Activated CD4-positive, CD25-positive, alpha-beta regulatory T cell treated with anti-CD3 and anti-CD28 coated beads, Interleukin-2, amount 50 U/mL, for 16 hours (primary cell): ENCODE measurements at regions not wholly inside any gene's neighbourhood (a gene's known extent, or its start where the extent isn't known, plus 50 kb on each side); places are given as distances from the start of the nearest gene placed in this dataset.

Experiments
- DNase-seq: peaks from one replicate; pipeline ENCODE4 v3.0.0-alpha.2; 2020; ENCODE audit warnings: low read depth, low spot score

DNA sequence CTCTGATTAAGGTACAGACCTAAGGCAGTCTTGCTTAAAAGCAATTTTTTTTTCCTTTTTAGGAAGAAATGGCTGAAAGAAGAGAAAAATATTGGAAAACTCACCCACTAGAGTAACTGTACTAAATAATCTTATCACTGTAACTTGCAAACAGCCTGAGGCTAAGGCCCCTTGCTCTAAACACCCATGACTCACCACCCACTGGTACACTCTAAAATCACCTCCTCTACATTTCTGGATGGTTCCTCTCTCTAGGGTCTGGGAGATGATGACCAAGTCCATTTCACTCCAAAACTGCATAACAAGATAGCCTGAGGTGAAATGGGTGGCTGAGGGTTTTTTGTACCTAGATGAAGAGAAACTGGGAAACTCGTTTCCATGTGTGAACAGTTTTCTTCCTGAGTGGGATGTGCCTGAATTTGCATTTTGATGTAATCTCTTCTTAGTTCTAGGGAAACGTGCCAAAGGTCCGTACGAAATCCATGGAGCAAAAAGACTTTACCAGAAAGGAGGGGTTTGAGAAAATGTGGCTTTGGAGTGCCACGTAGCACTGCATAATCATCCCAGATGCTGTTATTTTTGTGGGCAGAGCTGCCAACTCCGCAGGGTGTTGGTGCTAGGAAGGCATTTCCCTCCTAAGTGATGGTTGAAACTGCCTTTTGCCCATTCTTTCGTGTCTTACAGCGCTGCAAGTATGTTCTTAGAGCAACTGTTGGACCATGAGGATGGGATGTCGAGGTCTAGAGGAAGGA is 113.5 kb upstream of the C10orf90 start:
- no peak for DNase-seq

- no peak for DNase-seq
These were observed 116.7 kb upstream of the C10orf90 start for GRCh38 chr10:126787201-126787600.

DNA sequence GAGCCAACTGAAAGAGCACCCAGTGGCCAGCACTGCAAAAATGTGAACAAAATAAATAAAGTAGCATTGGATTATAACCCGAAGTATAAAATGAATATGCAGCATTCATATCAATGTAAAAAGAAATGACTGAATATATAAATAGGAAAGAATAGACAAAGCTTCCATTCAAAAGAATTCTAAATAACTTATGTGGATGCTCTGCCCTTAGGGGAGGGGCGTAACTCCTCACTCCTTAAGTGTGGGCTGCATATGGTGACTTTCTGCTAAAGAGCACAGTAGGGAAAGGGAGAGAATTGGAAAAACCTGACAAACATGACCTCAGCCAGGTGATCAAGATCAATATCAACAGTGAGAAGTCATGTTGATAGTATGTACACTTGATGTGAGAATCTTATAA is 109.9 kb upstream of the DOCK1 start:
- DNase-seq = no peak

GRCh38 chr10:126798649-126799048 is 106.6 kb upstream of the DOCK1 start:
- no peak for DNase-seq

GRCh38 chr10:126803394-126803793 is 101.8 kb upstream of the DOCK1 start:
- DNase-seq = no peak

GRCh38 chr10:126804396-126804795 is 100.8 kb upstream of the DOCK1 start:
- no peak for DNase-seq

DNA sequence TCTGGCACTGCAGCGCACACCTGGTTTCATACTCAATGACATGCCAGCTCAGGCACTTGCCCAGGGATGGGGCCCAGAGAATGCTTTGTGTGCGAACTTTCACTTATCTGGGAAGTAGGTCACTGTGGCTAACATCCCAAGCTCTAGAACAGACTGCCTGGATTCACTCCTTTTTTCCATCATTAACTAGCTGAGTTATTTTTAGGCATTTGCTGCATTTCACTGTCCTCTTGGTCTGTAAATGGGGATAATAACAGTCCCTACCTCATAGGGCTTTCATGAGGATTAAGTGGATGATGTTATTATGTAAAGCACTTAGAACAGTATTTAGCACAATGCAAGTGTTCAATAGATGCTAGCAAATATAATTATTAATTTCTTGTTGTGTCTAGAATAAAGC is 98.7 kb upstream of the DOCK1 start:
- no peak for DNase-seq

DNA sequence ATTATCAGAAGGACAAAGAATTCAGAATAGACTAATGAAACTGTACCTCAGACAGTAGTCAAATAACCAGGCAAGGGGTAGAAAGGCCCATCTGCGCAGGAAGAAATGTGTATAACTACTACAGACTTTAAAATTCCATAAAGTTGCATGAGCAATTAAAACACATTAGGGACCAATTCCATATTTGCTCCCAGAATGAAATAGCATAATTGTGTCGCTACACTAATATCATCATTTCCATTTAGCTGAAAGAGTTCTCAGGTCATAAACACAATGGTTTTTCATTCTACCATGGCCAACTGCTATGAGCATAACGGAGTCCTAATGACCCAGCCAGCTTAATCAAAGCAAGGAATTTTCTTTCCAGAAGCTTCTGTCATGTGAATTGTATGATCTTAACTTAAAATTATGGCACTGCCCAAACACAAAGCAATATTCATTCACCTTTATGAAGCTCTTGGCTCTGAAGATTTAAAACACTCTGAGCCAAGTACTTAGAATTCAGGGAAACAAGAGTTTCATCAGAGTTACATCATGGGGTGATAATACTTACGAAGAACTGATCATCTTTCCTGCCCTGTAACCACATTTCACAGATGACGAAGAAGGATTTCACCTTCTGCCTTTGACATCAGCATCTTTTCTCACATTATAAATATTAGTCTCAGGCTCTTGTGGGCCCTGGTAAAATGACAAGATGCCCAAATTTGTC is 98.1 kb upstream of the DOCK1 start:
- DNase-seq = no peak

DNA sequence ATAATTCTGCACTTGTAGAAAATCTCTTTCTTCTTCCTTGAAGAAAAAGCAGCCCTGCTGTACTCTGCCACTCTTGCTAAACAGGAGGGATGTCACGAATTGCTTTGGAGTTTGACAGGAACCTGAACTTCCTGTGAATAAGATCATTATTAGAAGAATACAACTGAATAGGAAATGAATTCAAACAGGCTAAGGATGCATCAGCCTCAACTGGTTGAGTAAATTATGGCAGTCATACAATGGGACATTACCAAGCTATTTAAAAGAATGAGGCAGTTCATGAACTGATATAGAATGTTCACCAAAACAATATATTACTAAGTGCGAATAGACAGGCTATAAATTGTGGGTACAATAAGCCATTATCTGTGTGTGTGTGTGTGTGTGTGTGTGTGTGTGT is 97.1 kb upstream of the DOCK1 start:
- DNase-seq = no peak

GRCh38 chr10:126813432-126813831 is 91.8 kb upstream of the DOCK1 start:
- DNase-seq = no peak

GRCh38 chr10:126833542-126833941 is 71.7 kb upstream of the DOCK1 start:
- DNase-seq = no peak

DNA sequence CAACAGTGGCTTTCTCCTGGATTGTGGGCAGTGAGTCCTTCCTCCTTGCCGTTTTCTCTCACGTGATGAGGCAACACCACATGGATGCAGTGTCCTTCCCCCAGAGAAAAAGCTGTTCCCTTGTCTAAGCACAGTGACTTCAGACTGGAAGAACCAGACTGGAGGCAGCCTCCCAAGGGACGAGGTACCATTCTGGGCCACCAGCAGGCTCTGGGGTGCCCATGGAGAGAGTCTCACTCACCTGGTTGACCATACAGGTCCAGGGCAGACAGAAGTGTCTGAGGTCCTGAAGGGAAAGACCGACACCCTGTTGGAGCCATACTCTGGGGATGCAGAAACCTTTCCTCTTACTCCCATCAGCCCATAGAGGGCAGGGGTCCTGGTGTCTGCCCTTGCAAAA is 69.2 kb upstream of the DOCK1 start:
- DNase-seq = no peak

DNA sequence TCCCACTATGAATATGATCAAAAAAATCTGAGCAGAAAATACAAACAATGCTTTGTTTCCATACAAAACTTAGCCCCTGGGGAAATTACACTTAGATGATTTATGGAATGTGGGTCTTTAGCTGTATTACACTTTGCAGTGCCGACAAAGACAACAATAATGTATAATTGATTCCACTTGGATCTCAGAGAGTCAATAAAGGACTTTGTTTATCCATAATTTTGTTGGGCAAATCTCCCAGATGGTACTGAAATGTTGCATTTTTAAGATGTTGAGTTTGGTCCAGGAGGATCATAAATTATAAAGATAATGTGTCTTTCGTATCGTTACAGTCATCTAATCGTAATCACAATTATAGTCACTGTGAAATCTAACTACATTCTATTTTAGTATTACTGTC is 66.9 kb upstream of the DOCK1 start:
- DNase-seq = no peak

GRCh38 chr10:126839094-126839761 is 66.0 kb upstream of the DOCK1 start:
- no peak for DNase-seq

- DNase-seq = no peak
These were observed 64.6 kb upstream of the DOCK1 start for GRCh38 chr10:126840576-126841135.

DNA sequence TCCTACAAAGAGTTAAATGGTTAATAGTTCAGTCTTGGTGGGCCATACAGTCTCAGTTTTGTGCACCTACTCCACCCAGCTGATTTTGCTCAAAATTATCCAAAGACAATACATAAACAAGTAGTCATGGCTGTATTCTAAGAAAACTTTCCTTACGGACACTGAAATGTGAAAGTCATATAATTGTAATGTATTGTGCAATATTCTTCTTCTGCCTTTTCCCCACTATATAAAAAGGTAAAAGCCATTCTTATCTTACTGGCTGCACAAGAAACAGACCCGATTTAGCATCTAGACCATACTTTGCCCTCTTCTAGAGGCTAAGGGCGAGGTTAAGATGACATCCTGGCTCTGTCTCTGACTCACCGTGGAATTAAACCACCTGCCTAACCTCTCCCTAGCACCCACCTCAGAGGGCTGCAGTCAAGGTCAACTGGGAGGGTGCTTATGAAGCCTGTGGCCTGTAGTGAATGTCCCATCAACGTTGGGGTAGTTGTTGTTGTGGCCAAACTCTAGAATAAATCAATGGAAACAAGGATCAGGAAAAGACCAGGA is 63.8 kb upstream of the DOCK1 start:
- DNase-seq = no peak

GRCh38 chr10:126842356-126842755 is 62.9 kb upstream of the DOCK1 start:
- no peak for DNase-seq

GRCh38 chr10:126842836-126843235 is 62.4 kb upstream of the DOCK1 start:
- DNase-seq = no peak

DNA sequence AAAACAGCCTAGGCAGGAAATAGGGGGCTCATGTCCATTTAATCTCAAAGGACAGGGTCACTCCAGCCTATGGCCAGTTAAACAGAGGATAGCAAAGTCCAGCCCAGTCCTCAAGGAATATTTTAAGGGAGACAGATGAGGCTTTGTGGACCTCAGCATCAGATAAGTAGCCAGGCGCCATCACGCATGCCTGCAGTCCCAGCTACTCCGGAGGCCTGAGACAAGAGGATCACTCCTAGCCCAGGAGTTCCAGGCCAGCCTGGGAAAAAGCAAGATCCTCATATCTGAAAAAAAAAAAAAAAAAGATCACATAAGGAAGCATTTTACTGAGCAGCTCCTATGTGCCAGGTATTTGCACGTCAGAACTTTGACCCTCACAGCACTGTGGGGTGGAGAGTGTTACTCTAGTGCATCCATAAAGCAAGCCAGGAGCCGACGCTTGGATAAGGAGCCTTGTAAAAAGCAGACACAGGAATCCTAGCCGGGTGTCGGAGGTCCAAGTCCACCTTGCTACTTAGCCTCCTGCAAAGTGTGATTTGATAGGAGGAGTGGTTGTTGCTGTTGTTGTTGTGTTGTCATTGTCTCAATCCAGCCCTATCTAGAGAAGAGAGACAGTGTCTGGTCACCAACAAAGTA is 61.8 kb upstream of the DOCK1 start:
- no peak for DNase-seq

DNA sequence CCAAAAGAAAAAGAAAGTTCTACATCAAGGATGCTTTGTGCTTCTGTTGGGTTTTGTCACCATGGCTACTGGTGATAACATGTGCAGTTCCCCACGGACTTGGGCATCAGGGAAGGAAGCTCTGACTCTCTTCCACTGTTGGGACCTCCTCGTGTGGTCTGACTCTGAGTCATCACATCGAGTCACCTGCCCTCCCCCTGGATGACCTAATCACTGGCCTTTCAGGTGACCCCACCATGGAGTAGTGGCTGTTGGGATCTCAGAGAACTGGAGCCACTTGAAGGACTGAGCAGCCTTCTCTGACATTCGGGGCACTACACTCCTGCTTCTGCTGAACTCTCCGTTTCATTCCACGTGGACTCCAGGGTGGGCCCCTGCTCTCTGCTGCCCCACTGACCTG is 60.8 kb upstream of the DOCK1 start:
- DNase-seq = no peak

DNA sequence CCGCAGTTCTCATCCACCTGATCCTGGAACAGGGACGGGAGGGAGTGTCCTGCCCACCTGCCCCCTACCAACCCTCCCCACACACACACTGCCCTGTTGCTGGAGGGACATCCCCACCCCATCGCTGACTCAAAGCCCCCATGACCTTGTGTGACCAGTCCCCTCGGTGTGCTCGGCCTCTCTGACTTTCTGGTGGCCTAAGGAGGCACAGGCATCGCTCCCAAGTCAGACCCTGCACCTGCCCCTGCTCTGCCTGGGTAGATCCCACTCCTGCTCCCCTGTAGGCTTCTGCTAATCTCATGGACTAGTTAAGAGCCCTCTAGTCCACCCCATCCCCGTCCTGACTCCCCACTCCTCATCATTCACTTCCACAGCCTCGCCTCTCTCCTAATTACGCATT is 58.8 kb upstream of the DOCK1 start:
- no peak for DNase-seq

DNA sequence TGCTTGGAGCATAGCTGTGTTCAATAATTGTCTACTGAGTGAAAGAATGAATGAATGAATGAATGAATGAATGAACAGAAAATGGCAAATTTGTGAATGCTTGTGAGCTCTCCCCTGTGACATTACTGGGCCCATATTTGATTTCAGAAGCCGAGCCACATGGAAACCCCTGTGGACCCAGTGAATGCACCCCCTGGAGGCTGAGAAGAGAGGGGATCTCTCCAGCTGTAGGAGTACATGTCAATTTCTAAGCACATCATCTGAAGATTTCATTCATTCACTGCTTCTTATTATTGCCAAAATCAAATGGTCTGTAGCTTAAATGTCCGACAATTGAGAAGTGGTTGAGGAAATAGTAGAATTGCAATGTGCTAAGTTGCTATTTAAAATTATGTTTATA is 58.3 kb upstream of the DOCK1 start:
- no peak for DNase-seq
